Uterus (tissue), 3 donors: ENCODE measurements at regions not wholly inside any gene's neighbourhood (a gene's known extent, or its start where the extent isn't known, plus 50 kb on each side); places are given as distances from the start of the nearest gene placed in this dataset.

Experiments used
- DNase-seq, 2 donors: peaks; one replicate each; pipeline ENCODE4 v3.0.0-alpha.2; 2019 to 2020
- H3K27ac ChIP-seq, 2 donors: fragments of 200-600 bp; sonication (generic); 1 replicate in 1 of 2; 2 replicates in 1 of 2; pipeline ENCODE4 v1.5.1; 2016 to 2018
- H3K27me3 ChIP-seq, 2 donors: fragments of 200-600 bp; sonication (generic); one replicate each; pipeline ENCODE4 v1.5.1; 2018 to 2019; ENCODE audit warnings: control low read depth in 1 of 2
- H3K36me3 ChIP-seq, 2 donors: fragments of 200-600 bp; sonication (generic); one replicate each; pipeline ENCODE4 v1.5.1; 2019; ENCODE audit warnings: control low read depth in 1 of 2
- H3K4me1 ChIP-seq, 2 donors: fragments of 200-600 bp; sonication (generic); one replicate each; pipeline ENCODE4 v1.5.1; 2018 to 2019; ENCODE audit warnings: control low read depth in 1 of 2
- H3K4me3 ChIP-seq, 2 donors: fragments of 200-600 bp; sonication (generic); 1 replicate in 1 of 2; 2 replicates in 1 of 2; pipeline ENCODE4 v1.5.1; 2018 to 2019; ENCODE audit warnings: mild to moderate bottlenecking in 1 of 2
- H3K9me3 ChIP-seq, 2 donors: fragments of 200-600 bp; sonication (generic); one replicate each; pipeline ENCODE4 v1.5.1; 2019; ENCODE audit warnings: control low read depth in 1 of 2
- CTCF ChIP-seq, 4 experiments: fragments of 200-600 bp in 2 of 4; fragments of 450-650 bp in 2 of 4; sonication (generic) in 2 of 4; IDR thresholded peaks; one replicate each; pipeline ENCODE4 v1.5.1; 2016 to 2019; ENCODE audit warnings: antibody characterized with exemption in 4 of 4, mild to moderate bottlenecking in 2 of 4, moderate library complexity in 1 of 4
- POLR2A ChIP-seq, 2 donors: fragments of 450-650 bp; IDR thresholded peaks; one replicate each; pipeline ENCODE4 v1.6.1; 2016; ENCODE audit warnings: antibody characterized with exemption in 2 of 2, mild to moderate bottlenecking in 1 of 2, moderate library complexity in 1 of 2
- intact Hi-C: fragments of 100-400 bp; cut with DNase I; formaldehyde crosslinking; loops from one replicate; pipeline ENCODE4 v1.15.1; 2023; ENCODE audit warnings: low total_unique reads
- donor health status: DM: yes; HTN: yes; CAD: no.

DNA sequence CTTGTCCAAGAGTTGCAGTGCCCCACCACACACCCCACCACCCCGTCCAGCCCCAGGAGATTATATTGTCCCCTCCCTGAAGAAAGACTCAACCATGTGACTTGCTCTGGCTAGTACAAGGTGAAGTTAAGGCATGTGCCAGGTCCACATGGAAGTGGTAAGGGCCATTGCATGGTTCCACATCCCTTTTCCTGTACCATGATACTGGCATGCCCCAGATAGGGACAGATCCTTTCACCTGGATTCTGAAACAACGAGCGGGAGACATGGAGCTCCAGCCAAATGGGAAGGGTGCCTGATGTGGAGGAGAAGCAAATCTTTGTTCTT lies 141.5 kb upstream of the APCDD1 start:
- H3K9me3 ChIP-seq = no peaks in the 10 kb centered on the region
- no peaks in the 10 kb centered on the region for H3K36me3 ChIP-seq
- no peaks in the 10 kb centered on the region for H3K4me1 ChIP-seq
- no peak overlapping the region for H3K27ac ChIP-seq
- H3K4me3 ChIP-seq = no peak overlapping the region
- DNase-seq = no peak
- no peak for TF ChIP-seq POLR2A (IDR thresholded peaks at IDR 0.05)
- TF ChIP-seq CTCF (IDR thresholded peaks at IDR 0.05) = no peak
- intact Hi-C loops = no loop called here
- no peaks in the 10 kb centered on the region for H3K27me3 ChIP-seq

- intact Hi-C loops = no loop called here
- no peaks in the 10 kb centered on the region for H3K9me3 ChIP-seq
- DNase-seq = no peak
- no peaks in the 10 kb centered on the region for H3K27me3 ChIP-seq
- no peak overlapping the region for H3K4me3 ChIP-seq
- no peaks in the 10 kb centered on the region for H3K36me3 ChIP-seq
- no peak overlapping the region for H3K27ac ChIP-seq
- no peaks in the 10 kb centered on the region for H3K4me1 ChIP-seq
- TF ChIP-seq CTCF (IDR thresholded peaks at IDR 0.05) (no peak), POLR2A (IDR thresholded peaks at IDR 0.05) (no peak)
Observed at GRCh38 chr18:10314066-10314465, 140.4 kb upstream of the APCDD1 start.

- no peak overlapping the region for H3K27ac ChIP-seq
- H3K36me3 ChIP-seq = no peaks in the 10 kb centered on the region
- H3K4me1 ChIP-seq = no peaks in the 10 kb centered on the region
- TF ChIP-seq CTCF (IDR thresholded peaks at IDR 0.05) = no peak
- TF ChIP-seq POLR2A (IDR thresholded peaks at IDR 0.05) = no peak
- no peak overlapping the region for H3K4me3 ChIP-seq
- no peak for DNase-seq
- intact Hi-C loops = no loop called here
- H3K9me3 ChIP-seq = no peaks in the 10 kb centered on the region
- no peaks in the 10 kb centered on the region for H3K27me3 ChIP-seq
Observed at GRCh38 chr18:10315522-10315921, 138.9 kb upstream of the APCDD1 start.

DNA sequence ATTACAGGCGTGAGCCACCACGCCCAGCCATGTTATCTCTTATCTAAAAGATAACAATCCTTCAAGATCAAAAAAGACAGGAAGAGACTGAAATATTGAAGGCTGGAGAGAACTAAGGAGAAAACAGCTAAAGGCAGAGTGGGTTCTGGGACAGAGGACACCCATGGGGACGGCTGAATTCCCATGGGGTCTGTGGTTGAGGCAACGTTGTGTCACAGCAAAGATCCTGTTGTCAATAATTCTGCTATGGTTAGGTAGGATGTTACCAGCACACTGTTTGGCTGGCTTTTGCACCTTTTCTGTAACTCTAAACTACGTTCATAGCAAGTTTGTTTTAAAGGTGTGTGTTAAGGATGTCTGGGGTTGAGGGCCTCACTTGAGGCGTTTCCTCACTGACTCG lies 137.7 kb upstream of the APCDD1 start:
- no peaks in the 10 kb centered on the region for H3K4me1 ChIP-seq
- no peak overlapping the region for H3K27ac ChIP-seq
- no peaks in the 10 kb centered on the region for H3K9me3 ChIP-seq
- no peaks in the 10 kb centered on the region for H3K27me3 ChIP-seq
- no peaks in the 10 kb centered on the region for H3K36me3 ChIP-seq
- DNase-seq = no peak
- TF ChIP-seq POLR2A (IDR thresholded peaks at IDR 0.05) (no peak), CTCF (IDR thresholded peaks at IDR 0.05) (no peak)
- H3K4me3 ChIP-seq = no peak overlapping the region
- intact Hi-C loops = no loop called here

GRCh38 chr18:10317864-10318690 lies 136.4 kb upstream of the APCDD1 start:
- DNase-seq = no peak
- TF ChIP-seq POLR2A (IDR thresholded peaks at IDR 0.05) (no peak), CTCF (IDR thresholded peaks at IDR 0.05) (no peak)
- Histone ChIP-seq H3K4me3 (no peak overlapping the region), H3K27ac (no peak overlapping the region), H3K27me3 (no peaks in the 10 kb centered on the region), H3K4me1 (no peaks in the 10 kb centered on the region), H3K36me3 (no peaks in the 10 kb centered on the region), H3K9me3 (no peaks in the 10 kb centered on the region)
- intact Hi-C loops = no loop called here
